Mucosa of stomach (tissue), 1 donor: ENCODE measurements at regions not wholly inside any gene's neighbourhood (a gene's known extent, or its start where the extent isn't known, plus 50 kb on each side); places are given as distances from the start of the nearest gene placed in this dataset.

ENCODE experiments used
- H3K27me3 ChIP-seq: one replicate; pipeline ENCODE4 v1.7.0; 2013; ENCODE audit warnings: mild to moderate bottlenecking, low read length; ENCODE audit not compliant: control insufficient read depth, insufficient read depth
- H3K36me3 ChIP-seq: one replicate; pipeline ENCODE4 v1.7.0; 2013; ENCODE audit warnings: low read length; ENCODE audit not compliant: control insufficient read depth, insufficient read depth
- H3K4me1 ChIP-seq: one replicate; pipeline ENCODE4 v1.7.0; 2013; ENCODE audit warnings: mild to moderate bottlenecking, low read length; ENCODE audit not compliant: control insufficient read depth, insufficient read depth
- H3K4me3 ChIP-seq: one replicate; pipeline ENCODE4 v1.7.0; 2013; ENCODE audit warnings: low read length
- H3K9ac ChIP-seq: one replicate; pipeline ENCODE4 v1.7.0; 2013; ENCODE audit warnings: mild to moderate bottlenecking, low read length, moderate library complexity
- H3K9me3 ChIP-seq: one replicate; pipeline ENCODE4 v1.7.0; 2013; ENCODE audit warnings: mild to moderate bottlenecking, low read length, moderate library complexity; ENCODE audit not compliant: control insufficient read depth
- donor health status: Pancreatic carcinoma.

GRCh38 chr1:209062081-209062620 lies 521.4 kb upstream of the CAMK1G start:
- Histone ChIP-seq H3K4me1 (no peaks in the 10 kb centered on the region), H3K27me3 (no peaks in the 10 kb centered on the region), H3K4me3 (no peak overlapping the region), H3K36me3 (no peaks in the 10 kb centered on the region), H3K9ac (no peak overlapping the region), H3K9me3 (no peaks in the 10 kb centered on the region)

DNA sequence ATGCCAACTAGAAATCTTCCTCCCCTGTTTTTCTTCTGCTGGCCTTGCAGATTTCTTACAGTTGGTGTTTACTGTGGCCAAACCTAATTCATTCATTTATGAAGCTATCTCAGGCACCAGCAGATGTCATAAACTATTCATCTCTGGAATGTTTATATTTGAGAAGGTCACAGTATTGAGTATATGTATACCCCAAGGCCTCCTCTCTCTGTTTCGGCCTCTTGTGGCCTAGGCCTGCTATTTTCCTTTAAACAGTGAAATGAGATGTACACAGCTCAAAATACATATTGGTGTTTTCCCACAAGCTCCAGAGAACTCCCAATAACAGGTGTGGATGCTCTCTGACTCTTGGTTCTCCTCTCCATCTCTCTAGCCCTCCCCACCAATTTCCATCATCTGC lies 520.7 kb upstream of the CAMK1G start:
- Histone ChIP-seq H3K9ac (no peak overlapping the region), H3K4me1 (no peaks in the 10 kb centered on the region), H3K9me3 (no peaks in the 10 kb centered on the region), H3K4me3 (no peak overlapping the region), H3K27me3 (no peaks in the 10 kb centered on the region), H3K36me3 (no peaks in the 10 kb centered on the region)

DNA sequence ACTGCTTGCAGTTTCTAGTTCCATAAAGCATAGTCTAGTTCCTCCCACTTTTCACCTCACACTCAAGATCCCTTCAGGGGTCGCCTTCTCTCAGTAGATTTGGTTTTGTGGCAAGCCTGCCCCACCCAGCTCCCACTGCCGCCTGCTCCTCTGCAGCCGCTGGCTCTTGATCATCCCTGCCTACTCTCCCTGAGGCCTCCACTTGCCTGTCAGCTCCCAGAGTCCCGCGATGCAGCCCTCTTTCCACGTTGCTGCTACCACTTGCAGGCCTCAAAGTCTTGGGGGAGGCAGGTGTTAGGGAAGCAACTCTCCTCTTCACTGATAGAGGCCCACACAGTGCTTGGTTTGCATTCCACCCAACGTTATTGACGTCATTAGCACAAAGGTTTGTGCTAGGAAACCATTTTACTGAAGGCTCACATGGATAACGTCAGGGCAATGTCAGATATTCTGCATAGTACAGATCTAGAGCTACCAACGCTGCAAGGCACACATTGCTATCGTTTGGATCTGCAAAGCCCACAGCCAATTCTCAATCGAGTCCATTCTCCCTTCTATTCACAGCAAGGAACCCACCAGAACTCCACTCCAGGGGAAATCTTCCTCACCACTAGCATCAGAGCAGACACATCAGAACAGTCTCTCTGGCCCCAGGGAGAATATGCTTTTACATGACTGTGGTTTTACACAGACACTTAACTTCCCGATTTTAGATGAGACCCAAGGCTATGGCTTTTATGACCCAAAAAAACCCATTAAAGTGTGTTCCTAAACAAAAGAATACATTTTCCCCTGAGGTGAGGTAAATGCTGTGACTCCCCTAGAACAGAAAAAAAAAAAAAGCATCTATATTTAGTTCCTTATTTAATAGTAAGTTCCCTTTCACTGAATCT lies 519.5 kb upstream of the CAMK1G start:
- Histone ChIP-seq H3K36me3 (no peaks in the 10 kb centered on the region), H3K9ac (no peak overlapping the region), H3K9me3 (no peaks in the 10 kb centered on the region), H3K4me1 (no peaks in the 10 kb centered on the region), H3K4me3 (no peak overlapping the region), H3K27me3 (no peaks in the 10 kb centered on the region)

GRCh38 chr1:209064850-209065706 lies 518.4 kb upstream of the CAMK1G start:
- no peaks in the 10 kb centered on the region for H3K4me1 ChIP-seq
- H3K9me3 ChIP-seq, result no peaks in the 10 kb centered on the region
- no peaks in the 10 kb centered on the region for H3K27me3 ChIP-seq
- no peak overlapping the region for H3K9ac ChIP-seq
- H3K4me3 ChIP-seq, result no peak overlapping the region
- no peaks in the 10 kb centered on the region for H3K36me3 ChIP-seq

DNA sequence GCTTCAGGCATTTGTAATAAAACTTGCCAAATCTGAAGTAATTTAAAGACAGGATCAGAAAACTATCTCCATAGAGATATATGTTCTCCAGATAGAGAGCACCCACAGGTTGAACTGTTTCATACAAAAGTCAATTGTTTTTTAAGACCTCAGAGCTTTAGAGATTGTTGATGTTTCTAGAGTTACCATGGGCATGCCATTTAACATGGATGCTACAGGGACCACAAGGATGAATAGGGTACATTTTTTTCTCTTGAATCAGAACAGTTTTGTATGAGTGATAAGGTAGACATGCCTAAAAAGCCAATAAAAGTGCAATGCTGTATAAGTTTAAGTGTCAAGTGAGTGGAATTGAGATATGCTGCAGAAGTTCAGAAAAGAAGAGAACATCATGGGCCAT lies 511.0 kb upstream of the CAMK1G start:
- H3K4me3 ChIP-seq, result no peak overlapping the region
- no peaks in the 10 kb centered on the region for H3K27me3 ChIP-seq
- no peaks in the 10 kb centered on the region for H3K36me3 ChIP-seq
- H3K4me1 ChIP-seq, result no peaks in the 10 kb centered on the region
- H3K9me3 ChIP-seq, result no peaks in the 10 kb centered on the region
- no peak overlapping the region for H3K9ac ChIP-seq

DNA sequence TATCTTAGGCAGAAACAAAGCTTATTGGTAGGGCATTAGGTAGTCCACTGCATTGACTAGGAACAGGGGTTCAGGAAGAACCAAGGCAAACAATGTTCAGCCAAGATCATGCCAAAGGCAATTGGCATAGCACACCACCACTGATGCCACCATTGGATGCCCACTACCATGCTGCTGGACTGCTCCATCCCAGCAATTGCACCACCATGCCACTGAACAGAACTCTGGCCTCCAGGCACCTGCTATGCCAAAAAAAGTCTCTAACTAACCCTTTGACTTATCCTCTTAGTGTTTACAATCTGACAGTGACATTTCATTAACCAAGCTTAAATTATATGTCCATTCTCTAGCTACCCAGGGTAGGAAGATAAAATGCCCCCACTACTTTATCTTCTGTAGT lies 509.6 kb upstream of the CAMK1G start:
- no peaks in the 10 kb centered on the region for H3K27me3 ChIP-seq

GRCh38 chr1:209074575-209075250 lies 508.8 kb upstream of the CAMK1G start:
- no peak overlapping the region for H3K4me3 ChIP-seq
- H3K4me1 ChIP-seq, result no peaks in the 10 kb centered on the region
- no peaks in the 10 kb centered on the region for H3K9me3 ChIP-seq
- H3K9ac ChIP-seq, result no peak overlapping the region
- no peaks in the 10 kb centered on the region for H3K27me3 ChIP-seq
- no peaks in the 10 kb centered on the region for H3K36me3 ChIP-seq

More for the DNA sequence above, 509.6 kb upstream of the CAMK1G start:
- H3K4me1 ChIP-seq, result no peaks in the 10 kb centered on the region
- H3K36me3 ChIP-seq, result no peaks in the 10 kb centered on the region
- no peaks in the 10 kb centered on the region for H3K9me3 ChIP-seq
- no peak overlapping the region for H3K9ac ChIP-seq
- H3K4me3 ChIP-seq, result no peak overlapping the region

DNA sequence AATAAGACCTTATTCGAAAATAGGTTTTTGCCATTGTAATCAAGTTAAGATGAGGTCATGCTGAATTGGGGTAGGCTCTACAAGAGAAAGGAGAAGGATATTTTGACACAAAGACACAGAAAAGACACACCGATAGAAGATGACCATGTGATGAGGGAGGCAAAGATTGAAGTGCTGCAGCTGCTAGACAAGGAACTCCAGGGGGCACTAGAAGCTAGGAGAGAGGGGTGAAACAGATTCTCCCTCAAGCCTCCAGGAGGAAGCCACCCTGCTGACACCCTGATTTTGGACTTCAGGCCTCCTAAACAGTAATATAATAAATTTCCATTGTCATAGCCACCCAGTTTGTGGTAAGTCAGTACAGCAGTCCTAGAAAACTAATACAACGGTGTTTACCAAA lies 506.8 kb upstream of the CAMK1G start:
- no peaks in the 10 kb centered on the region for H3K4me1 ChIP-seq

GRCh38 chr1:209080170-209080781 lies 503.2 kb upstream of the CAMK1G start:
- Histone ChIP-seq H3K36me3 (no peaks in the 10 kb centered on the region), H3K9me3 (no peaks in the 10 kb centered on the region), H3K4me1 (no peaks in the 10 kb centered on the region), H3K4me3 (no peak overlapping the region), H3K27me3 (no peaks in the 10 kb centered on the region), H3K9ac (no peak overlapping the region)

More for the DNA sequence above, 506.8 kb upstream of the CAMK1G start:
- H3K36me3 ChIP-seq, result no peaks in the 10 kb centered on the region
- H3K9me3 ChIP-seq, result no peaks in the 10 kb centered on the region
- no peak overlapping the region for H3K4me3 ChIP-seq
- H3K9ac ChIP-seq, result no peak overlapping the region
- no peaks in the 10 kb centered on the region for H3K27me3 ChIP-seq

GRCh38 chr1:209086486-209087192 lies 496.9 kb upstream of the CAMK1G start:
- Histone ChIP-seq H3K4me3 (no peak overlapping the region), H3K36me3 (no peaks in the 10 kb centered on the region), H3K9me3 (no peaks in the 10 kb centered on the region), H3K4me1 (no peaks in the 10 kb centered on the region), H3K27me3 (no peaks in the 10 kb centered on the region), H3K9ac (no peak overlapping the region)

- Histone ChIP-seq H3K27me3 (no peaks in the 10 kb centered on the region), H3K4me1 (no peaks in the 10 kb centered on the region), H3K9me3 (no peaks in the 10 kb centered on the region), H3K36me3 (no peaks in the 10 kb centered on the region), H3K4me3 (no peak overlapping the region), H3K9ac (no peak overlapping the region)
These were observed 489.1 kb upstream of the CAMK1G start for GRCh38 chr1:209094384-209094783.
